ACHN (cell line): ENCODE measurements at regions not wholly inside any gene's neighbourhood (a gene's known extent, or its start where the extent isn't known, plus 50 kb on each side); places are given as distances from the start of the nearest gene placed in this dataset.

Experiments used
- DNase-seq: peaks from one replicate; pipeline ENCODE4 v3.0.0-alpha.2; 2015
- in situ Hi-C: cut with HindIII; loops from 2 replicates; pipeline ENCODE4 v1.10.0; 2017; ENCODE audit warnings: low sequenced_read_pairs, low pct_ligation_motif_present, low pct_unique_long_range_greater_than_20kb

GRCh38 chr13:48151363-48152161 lies 56.7 kb upstream of the MED4 start:
- in situ Hi-C loops = no loop called here
- DNase-seq = peak; percentile 46

DNA sequence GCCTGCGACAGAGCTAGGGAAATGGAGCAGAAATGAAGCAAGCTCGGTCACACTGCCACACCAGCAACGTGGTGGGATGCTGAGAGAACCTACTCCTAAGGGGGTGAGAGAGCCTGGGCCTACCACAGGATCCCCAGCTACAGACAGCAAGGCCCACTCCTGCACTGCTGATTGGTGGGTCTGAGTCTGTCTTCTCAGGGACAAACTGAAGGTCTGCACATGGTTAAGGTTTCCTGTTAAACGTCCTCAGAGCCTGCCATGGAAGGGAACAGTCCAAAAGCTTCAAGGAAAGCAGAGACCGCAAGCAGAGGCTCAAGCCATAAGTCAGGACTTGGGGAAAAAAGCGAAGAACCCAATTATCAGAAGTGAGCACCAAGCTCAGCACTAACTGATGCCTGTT lies 53.5 kb upstream of the MED4 start:
- no peak for DNase-seq
- in situ Hi-C loops = no loop called here

GRCh38 chr13:48146636-48147035 lies 51.7 kb upstream of the MED4 start:
- no peak for DNase-seq
- in situ Hi-C loops = no loop called here

DNA sequence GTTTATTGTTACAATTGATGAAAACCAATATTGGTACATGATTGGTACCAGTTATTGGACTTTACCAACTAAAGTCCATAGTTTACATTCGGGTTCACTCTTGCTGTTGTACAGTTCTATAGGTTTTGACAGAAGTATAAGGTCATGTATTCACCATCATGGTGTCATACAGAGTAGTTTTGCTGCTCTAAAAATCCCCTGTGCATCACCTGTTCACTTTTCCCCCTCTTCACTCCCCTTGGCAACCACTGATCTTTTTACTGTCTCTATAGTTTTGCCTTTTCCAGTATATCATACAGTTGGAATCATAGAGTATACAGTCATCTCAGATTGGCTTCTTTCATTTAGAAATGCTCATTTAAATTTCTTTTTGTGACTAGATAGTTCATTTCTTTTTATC lies 51.2 kb upstream of the MED4 start:
- DNase-seq = no peak
- in situ Hi-C loops = no loop called here
